GM19099 (cell line): ENCODE measurements at regions not wholly inside any gene's neighbourhood (a gene's known extent, or its start where the extent isn't known, plus 50 kb on each side); places are given as distances from the start of the nearest gene placed in this dataset.

Source experiments
- POLR2A ChIP-seq: IDR thresholded peaks from 3 replicates; pipeline ENCODE4 v1.6.1; 2011; ENCODE audit warnings: low read depth; ENCODE audit not compliant: insufficient read length; ENCODE audit errors: extremely low read depth

- TF ChIP-seq POLR2A = no peak
These were observed 263.8 kb downstream of the ALDH8A1 start for GRCh38 chr6:134686071-134686470.

- TF ChIP-seq POLR2A = no peak
These were observed 265.5 kb downstream of the ALDH8A1 start for GRCh38 chr6:134684423-134684795.

- no peak for TF ChIP-seq POLR2A
These were observed 266.0 kb downstream of the ALDH8A1 start for GRCh38 chr6:134683783-134684422.

- TF ChIP-seq POLR2A = no peak
These were observed 269.5 kb downstream of the ALDH8A1 start for GRCh38 chr6:134680433-134680832.

- TF ChIP-seq POLR2A = no peak
These were observed 269.9 kb downstream of the ALDH8A1 start for GRCh38 chr6:134680021-134680420.

GRCh38 chr6:134678436-134678889 lies 271.4 kb downstream of the ALDH8A1 start:
- no peak for TF ChIP-seq POLR2A

- TF ChIP-seq POLR2A = no peak
These were observed 273.3 kb downstream of the ALDH8A1 start for GRCh38 chr6:134676307-134677281.

GRCh38 chr6:134675110-134676054 lies 274.5 kb downstream of the ALDH8A1 start:
- TF ChIP-seq POLR2A = no peak

- TF ChIP-seq POLR2A = no peak
These were observed 275.3 kb downstream of the ALDH8A1 start for GRCh38 chr6:134674562-134674961.

GRCh38 chr6:134669485-134669884 lies 280.4 kb downstream of the ALDH8A1 start:
- no peak for TF ChIP-seq POLR2A

- no peak for TF ChIP-seq POLR2A
These were observed 282.8 kb downstream of the ALDH8A1 start for GRCh38 chr6:134667111-134667510.

GRCh38 chr6:134666125-134666524 lies 283.8 kb downstream of the ALDH8A1 start:
- TF ChIP-seq POLR2A = no peak

GRCh38 chr6:134665029-134665723 lies 284.7 kb downstream of the ALDH8A1 start:
- no peak for TF ChIP-seq POLR2A
